ENCODE measurements at regions not wholly inside any gene's neighbourhood (a gene's known extent, or its start where the extent isn't known, plus 50 kb on each side); places are given as distances from the start of the nearest gene placed in this dataset.
"Not testable (repeated sequence)": the region's sequence is repeated elsewhere in the genome, so short reads cannot be mapped to it uniquely, and the experiment has no call there.

DNA sequence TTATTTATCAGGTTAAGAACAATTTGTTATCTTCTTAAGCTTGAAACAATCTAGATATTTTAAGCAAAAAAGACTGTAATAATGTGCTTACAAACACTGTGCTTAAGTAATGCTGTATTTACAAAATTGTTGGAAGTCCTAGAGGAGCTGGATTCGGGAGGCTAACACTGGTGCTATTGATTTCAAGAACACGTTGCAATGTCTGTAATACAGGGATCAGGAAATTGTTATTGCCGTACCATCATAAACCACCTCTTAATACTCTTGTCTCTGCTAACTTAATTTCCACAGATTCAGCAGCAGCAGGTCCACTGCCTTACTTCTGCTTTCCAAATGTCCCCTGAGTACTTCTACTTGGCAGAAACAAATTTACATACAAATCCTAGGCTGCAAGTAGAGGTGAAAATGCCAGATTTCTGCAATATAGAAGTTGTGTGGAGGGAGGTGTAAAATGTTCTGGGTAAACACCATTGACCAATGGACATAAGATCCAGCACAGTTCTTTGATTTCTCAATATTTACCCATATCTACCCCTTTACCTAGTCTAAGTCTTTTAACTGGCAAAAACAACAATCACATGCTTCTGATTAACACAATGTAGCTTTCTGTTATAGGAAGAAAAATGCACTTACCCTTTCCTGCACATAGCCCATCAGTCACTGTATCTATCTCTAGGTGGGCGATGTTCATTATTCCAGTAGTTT, 663.4 kb downstream of the TMTC2 start:
- CTCF ChIA-PET = no interaction called here
- POLR2A ChIA-PET = no interaction called here

DNA sequence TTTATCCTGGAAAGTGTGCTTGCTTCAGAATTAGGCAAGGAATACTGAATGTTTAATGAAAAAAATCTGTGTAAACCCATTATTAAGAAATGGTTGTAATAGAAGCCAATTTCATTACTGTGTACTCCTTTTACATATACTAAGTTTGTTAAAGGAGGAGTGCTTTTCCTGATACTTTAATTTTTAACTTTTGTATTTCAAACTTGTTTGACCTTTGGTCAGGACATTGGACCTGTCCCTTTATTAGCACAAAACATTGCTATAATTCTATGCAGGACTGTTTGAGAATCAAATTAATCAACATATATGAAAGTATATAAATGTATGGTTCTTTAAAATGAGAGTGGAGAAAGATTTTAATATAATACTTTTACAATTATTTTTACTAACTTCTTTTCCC, 659.6 kb downstream of the TMTC2 start:
- ChIA-PET POLR2A (no interaction called here), CTCF (no interaction called here)

DNA sequence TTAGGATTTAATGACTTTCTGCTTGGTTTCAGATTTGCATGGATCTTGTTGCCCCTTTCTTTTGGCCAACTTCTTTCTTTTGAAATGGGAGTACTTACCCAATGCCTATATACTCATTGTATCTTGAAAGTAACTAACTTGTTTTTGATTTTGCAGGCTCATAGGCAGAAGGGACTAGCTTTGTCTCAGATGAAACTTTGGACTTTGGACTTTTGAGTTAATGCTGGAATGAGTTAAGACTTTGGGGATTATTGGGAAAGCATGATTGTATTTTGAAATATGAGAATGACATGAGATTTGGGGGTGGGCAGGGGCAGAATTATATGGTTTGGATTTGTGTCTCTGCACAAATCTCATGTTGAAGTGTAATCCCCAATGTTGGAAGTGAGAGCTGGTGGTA, 657.1 kb downstream of the TMTC2 start:
- CTCF ChIA-PET = no interaction called here
- POLR2A ChIA-PET = no interaction called here

DNA sequence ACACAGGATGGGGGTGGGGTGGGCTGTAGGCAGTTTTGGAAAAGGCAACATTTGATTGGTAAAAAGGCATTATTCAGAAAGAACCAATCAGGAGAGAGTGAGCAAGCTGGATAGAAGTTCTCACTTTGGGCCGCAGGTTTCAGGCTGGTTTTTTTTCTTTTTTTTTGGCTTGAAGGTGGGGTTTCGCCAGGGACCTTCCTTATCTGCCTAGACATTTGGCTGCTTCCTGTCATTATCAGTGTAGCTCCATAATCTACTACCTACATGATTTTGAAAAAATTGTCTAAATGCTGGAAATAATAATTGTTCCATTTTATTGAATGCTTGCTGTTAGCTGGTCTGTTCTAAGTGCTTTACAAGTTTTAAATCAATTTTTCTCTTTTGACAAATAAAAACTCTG, 649.0 kb downstream of the TMTC2 start:
- CTCF ChIA-PET = no interaction called here
- POLR2A ChIA-PET = no interaction called here

DNA sequence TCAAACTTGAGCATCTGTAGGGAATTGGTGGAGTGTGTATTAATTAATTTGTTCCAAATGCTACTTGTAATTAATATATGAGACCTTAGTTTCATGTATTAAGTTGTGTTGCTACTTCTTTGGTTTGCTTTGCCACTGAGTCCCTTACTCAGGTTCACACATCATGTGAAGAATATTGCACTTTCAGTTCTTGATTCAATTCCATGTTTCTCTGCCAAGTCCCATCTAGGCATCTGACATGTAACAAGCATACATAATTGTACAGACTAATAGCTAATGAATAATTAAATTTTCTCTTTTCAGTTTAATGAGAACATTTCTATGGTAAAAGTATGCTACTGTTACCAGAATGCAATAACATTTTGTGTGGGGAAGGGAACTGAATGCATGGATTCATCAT, 640.0 kb downstream of the TMTC2 start:
- ChIA-PET POLR2A (no interaction called here), CTCF (no interaction called here)

DNA sequence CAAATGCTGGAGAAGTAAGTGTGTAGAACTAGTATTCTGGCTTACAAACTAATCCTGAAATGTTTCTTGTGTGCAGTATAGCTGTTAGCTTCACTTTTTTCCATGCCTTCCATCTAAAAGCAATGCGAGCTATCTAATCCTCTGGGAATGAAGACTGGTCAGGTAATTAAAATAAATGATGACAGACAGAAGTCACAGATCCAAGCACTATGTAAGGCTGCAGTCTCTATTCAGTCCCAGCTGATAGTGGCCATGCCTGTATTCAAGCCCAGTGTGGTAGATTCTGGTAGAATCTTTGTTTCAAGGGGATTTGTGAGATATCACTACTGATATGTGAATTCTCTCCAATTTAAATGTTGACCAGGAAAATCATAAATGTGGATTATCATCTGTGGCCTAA, 637.2 kb downstream of the TMTC2 start:
- CTCF ChIA-PET = no interaction called here

DNA sequence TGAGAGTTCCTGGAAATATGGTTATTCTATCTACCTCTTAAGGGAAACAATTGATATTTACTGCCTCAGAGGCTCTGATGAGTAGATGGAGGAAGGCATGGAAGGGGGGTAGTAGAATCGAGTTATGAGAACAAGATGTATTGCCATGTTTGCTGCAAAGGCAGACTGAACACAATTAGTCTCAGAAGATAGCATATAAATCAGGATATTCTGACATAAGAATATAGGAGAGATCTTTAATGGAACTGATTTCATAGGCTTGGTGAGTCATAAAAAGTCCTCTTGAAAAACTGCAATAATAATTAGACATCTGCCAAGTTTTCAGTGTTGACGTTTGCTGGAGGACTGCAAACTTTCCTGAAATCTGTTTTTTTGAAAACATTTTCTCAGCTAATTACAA, 636.1 kb downstream of the TMTC2 start:
- ChIA-PET POLR2A (no interaction called here), CTCF (no interaction called here)

More for the DNA sequence above, 637.2 kb downstream of the TMTC2 start:
- POLR2A ChIA-PET = no interaction called here

DNA sequence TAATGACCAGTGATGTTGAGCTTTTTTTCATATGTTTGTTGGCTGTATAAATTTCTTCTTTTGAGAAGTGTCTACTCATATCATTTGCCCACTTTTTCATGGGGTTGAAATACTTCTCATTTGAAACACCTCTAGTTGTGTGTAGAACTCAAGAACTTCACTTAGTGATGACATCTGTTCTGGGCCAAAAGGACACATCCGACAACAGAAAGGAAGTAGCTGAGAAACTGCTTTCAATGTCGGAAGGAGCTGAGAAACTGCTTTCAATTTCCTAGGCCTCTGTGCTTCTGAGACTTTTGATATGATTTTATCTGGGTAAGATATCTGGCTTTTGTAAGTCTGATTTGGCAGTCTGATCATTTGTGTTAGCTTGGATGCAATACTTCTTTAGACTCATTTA, 635.3 kb downstream of the TMTC2 start:
- POLR2A ChIA-PET = no interaction called here
- CTCF ChIA-PET = no interaction called here

DNA sequence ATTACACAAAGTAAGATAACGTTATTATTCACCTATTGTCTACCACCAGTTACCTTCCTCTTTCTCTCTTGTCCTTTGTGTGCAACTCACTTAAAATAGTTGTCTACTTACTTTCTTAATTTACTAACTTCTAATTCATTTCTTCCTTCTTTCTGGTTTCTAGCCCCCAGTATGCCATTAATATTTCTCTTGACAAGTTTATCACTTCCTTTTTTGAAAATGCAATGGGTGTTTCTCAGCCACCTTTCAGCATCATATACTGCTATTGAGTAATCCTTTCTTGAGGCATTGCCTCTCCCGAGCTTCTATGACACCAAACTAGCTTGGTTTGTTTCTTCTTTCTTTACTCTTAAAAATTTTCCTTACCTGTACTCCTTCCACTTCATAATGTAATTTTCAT, 633.6 kb downstream of the TMTC2 start:
- ChIA-PET CTCF (no interaction called here), POLR2A (no interaction called here)

DNA sequence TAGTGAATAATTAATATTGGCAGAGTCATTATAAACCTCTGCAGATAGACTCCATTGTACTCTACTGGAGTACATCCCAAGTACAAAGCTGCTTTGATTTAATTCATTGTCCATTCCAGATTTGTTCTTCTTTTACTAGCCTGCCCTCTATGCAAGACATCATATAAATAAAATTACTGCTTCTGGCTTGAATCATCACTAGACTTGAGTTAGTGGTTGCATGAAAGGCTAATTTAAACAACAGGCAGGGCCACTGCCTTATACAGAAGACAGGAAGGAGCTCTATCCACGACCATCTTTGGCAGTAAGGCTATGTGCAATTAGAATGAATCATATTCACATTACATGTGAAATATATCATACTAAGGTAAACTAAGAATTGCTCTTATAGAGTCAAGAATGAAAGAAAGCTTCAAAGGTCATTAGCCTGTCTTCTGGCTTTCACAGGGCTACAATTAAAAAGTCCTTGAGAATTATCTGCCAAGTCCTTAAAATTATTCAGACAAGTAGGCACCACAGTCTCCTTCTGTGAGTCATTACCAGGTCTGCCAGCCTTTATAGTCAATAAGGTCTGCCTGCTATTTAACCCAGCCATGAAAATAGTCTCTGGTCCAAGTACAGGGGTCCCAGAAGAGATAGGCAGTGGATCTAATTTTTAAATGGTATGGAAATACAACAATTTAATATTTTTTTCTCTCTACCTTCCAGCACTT, 631.8 kb downstream of the TMTC2 start:
- ChIA-PET CTCF (no interaction called here), POLR2A (no interaction called here)

DNA sequence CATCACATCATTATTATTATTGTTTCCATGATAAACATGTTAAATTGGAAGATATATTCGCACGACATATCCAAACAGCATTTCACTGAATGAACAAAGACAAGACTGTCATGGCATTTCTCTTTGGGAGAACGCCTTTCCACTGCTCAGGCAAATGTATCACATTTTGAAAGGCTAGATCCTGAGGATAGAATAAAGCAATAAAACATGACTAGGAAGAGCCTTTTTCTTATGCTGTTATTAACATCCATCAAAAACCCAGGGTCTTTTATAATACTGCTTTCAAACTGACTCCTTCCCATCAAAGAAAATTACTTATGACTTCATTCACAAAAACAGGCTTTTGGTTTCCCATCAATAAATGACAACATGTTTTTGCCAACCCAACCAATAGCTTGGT, 630.9 kb downstream of the TMTC2 start:
- CTCF ChIA-PET = no interaction called here
- POLR2A ChIA-PET = no interaction called here

DNA sequence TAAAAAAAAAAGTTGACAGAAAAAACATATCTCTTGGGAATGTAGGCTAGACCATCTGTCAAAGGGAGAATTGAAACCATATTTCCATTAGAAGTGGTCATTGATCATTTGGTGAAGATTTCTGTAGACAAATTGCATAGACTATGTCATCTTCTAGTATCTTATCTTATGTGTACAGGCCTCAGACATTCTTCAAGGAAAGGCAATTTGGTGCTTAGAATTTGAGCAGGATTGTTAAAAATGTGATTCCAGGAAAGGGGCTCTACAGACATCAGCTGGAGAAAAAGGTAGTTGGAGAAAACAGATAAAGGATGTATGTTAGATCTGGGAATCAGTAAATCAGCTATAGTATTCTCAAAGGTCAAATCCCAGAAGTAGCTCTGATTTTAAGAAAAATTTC, 627.1 kb downstream of the TMTC2 start:
- CTCF ChIA-PET = no interaction called here

DNA sequence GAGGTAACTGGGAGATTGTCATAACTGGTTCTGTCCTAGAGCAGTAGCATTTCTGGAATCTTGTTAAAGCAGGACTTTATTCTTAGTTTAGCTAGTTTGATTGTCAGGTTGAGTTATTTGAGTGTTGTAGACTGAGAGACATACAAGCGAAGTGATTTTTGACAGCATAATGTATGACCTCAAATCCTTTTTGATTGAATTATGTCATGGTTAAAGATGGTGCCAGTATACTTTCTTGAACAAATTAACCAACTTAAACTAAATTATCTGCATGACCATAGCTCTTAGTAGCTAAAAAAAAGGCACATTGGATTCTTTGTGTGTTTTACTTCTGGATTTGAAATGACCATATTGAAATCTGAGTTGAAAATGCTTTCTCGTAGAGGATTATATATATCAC, 626.6 kb downstream of the TMTC2 start:
- POLR2A ChIA-PET = no interaction called here
- CTCF ChIA-PET = no interaction called here

More for the DNA sequence above, 627.1 kb downstream of the TMTC2 start:
- POLR2A ChIA-PET = no interaction called here

DNA sequence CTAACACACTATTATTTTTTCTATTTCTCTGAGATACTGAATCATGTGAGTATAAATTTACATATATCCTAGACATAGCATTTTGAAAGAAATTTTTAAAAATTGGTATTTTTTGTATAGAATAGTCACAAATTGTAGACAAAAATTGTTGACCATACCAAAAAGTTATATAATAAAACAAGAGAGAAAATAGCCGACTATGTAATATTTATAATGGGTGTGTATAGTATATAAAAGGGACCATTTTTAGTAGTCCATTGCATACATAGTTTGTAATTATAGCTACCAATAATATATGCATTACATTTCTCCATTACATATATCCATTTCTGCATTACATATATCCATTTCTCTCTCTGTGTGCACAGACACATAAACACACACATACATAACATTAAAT, 590.2 kb downstream of the TMTC2 start:
- ChIA-PET CTCF (no interaction called here), POLR2A (no interaction called here)

DNA sequence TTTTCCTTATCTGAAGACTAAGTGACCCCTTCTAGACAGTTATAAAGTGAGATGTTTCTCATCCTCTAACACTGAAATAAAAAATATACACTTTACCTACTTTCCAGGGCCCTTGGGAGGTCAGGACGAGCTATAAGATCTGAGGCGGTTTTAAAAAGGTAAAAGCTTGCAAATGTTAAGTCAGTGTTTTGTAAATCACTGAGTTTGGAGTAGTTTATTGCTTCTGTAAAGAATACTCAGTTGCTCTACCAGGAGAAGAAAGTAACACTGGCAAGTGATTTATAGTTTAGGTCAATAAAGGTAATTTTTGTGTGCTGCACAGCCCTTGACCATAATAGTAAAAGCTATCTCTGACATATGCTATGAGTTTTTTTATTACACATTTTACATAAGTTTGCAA, 584.5 kb downstream of the TMTC2 start:
- CTCF ChIA-PET = no interaction called here
- POLR2A ChIA-PET = no interaction called here

DNA sequence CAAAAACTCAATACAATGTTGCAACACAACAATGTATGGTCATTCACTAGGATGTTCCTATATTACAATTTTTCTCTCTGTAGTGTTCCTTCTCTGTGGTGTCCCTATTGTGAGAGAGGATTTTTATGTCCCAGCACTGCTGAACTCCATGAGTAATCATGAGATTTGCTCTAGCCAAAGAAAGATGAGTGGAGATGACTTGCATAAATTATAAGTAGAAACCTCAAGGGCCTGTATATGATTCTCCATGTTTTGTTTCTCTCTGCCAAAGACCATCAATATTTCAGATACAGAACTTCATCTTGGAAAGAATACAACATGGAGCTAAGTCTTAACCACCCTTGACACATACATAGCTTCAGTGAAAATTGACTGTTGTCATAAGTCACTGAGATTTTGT, 579.1 kb downstream of the TMTC2 start:
- CTCF ChIA-PET = no interaction called here
- POLR2A ChIA-PET = no interaction called here

DNA sequence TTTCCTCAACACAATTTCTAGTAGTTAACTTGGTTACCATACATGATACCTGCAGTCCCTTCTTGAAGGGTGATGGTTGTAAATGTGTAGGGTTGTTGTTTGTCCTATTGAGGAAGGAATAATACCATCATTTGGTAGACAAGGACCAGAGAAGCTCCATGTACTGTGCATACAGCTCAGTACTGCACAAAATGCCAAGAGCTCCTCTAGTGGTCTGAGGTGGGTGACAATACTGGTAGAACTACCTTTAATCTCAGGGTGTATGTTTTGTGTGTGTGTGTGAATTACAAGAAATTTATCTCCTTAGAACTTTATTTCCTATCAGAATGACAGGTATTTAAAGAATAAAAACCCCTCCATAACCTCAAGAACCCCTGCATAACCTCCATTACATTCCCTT, 575.3 kb downstream of the TMTC2 start:
- POLR2A ChIA-PET = no interaction called here
- CTCF ChIA-PET = no interaction called here

DNA sequence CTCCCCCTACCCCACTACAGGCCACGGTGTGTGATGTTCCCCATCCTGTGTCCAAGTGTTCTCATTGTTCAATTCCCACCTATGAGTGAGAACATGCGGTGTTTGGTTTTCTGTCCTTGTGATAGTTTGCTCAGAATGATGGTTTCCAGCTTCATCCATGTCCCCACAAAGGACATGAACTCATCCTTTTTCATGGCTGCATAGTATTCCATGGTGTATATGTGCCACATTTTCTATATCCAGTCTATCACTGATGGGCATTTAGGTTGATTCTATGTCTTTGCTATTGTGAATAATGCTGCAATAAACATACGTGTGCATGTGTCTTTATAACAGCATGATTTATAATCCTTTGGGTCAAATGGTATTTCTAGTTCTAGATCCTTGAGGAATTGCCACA, 573.4 kb downstream of the TMTC2 start:
- CTCF ChIA-PET, POLR2A ChIA-PET: not testable (repeated sequence)

DNA sequence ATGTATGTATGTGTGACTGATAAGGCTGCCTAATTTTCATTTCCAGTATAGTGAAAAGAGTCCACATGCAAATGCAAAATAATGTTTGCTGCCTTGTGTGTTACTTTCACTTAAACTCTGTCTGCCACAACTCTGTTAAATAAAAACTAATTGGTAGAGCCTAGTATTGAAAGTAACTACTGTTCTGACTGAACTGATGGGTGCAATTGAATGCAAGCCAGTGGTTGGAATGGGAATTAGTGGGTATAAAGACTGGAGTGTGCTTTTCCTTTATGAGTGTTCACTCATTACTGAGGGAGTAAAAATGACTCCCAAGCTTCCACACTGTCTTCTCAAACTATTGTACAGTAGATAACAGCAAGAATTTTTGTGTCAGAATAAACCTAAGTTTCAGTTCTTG, 571.0 kb downstream of the TMTC2 start:
- POLR2A ChIA-PET = no interaction called here
- CTCF ChIA-PET = no interaction called here

DNA sequence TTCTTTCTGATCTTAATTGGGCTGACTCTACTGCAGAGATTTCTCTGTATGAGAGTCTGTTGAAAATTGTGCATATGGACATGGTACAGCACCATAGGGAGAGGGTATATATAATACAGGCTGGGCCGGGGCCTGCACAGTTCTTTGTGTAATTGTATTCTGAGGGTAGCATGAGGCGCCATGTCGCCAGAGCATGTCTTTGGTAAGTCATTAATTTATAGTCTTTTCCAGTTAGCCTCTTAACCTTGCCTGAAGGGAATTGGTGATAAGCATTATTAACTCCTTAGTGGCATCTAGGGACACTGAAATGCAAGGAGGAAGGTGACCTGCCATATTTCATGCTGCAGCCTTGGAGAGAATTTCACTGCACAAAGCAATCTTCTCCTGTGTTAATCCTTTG, 569.9 kb downstream of the TMTC2 start:
- ChIA-PET POLR2A (no interaction called here), CTCF (no interaction called here)

DNA sequence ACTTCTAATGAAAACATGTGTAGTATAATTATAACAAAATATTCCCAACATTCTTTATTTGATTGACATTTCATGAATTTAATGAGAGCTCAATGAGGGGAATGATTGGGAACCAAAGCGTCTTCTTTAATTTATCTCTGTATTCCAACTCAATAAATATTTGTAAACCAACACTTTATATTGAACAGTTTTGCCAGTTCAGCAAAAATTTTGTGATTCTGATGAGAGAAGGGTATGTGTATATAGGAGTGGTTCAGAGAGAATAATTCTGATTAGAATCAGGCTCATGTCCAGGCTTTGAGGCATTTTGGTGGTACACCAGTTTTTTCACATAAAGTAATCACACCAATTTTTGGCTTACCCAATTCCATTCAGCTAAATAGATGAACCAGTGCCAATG, 564.2 kb downstream of the TMTC2 start:
- ChIA-PET CTCF (no interaction called here), POLR2A (no interaction called here)

DNA sequence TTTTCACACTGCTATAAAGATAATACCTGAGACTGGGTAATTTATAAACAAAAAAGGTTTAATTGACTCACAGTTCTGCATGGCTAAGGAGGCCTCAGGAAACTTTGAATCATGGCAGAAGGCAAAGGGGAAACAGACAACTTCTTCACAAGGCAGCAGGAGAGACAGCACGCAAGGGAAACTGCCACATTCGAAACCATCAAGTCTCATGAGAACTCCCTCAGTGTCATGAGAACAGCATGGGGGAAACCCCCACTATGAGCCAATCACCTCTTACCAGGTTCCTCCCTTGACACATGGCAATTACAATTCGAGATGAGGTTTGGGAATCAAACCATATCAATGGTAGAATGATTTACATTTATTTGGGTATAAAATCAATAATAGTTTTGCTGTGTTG, 558.5 kb downstream of the TMTC2 start:
- ChIA-PET CTCF (no interaction called here), POLR2A (no interaction called here)

DNA sequence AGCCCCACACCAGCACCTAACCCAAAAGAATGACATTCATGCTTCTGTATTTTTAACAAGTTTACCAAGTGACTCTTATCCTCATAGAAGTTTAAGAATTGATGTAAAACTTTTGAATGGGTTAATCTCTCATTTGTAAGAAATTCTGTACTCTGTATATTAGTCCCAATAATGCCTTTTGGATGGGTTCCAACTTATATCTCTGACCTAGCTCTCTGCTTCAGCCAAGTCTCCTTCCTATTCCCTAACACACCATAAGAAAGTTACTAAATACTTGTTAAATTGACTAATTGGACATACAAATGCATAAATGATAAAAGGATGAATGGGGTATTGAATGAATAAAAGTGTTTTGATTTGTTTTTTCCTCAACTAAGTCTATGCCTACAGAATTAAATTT, 557.3 kb downstream of the TMTC2 start:
- POLR2A ChIA-PET = no interaction called here

More for the DNA sequence above, 557.3 kb downstream of the TMTC2 start:
- CTCF ChIA-PET = no interaction called here
